Rectal smooth muscle tissue (tissue), 1 donor: ENCODE measurements at regions not wholly inside any gene's neighbourhood (a gene's known extent, or its start where the extent isn't known, plus 50 kb on each side); places are given as distances from the start of the nearest gene placed in this dataset.

ENCODE experiments used
- H3K27ac ChIP-seq: one replicate; pipeline ENCODE4 v1.7.0; 2013; ENCODE audit warnings: low read depth, low read length, inconsistent platforms
- H3K27me3 ChIP-seq: one replicate; pipeline ENCODE4 v1.7.0; 2013; ENCODE audit warnings: low read length; ENCODE audit not compliant: control insufficient read depth, insufficient read depth
- H3K36me3 ChIP-seq: one replicate; pipeline ENCODE4 v1.7.0; 2013; ENCODE audit warnings: low read length; ENCODE audit not compliant: control insufficient read depth, insufficient read depth
- H3K4me1 ChIP-seq: one replicate; pipeline ENCODE4 v1.7.0; 2013; ENCODE audit warnings: low read length; ENCODE audit not compliant: control insufficient read depth, insufficient read depth
- H3K4me3 ChIP-seq: one replicate; pipeline ENCODE4 v1.7.0; 2013; ENCODE audit warnings: low read length
- H3K9ac ChIP-seq: one replicate; pipeline ENCODE4 v1.7.0; 2013; ENCODE audit warnings: low read length

GRCh38 chr2:12607971-12608370 lies 108.8 kb upstream of the TRIB2 start:
- H3K9ac ChIP-seq: no peak overlapping the region
- peaks cover 6% of the 10 kb centered on the region for H3K4me1 ChIP-seq
- H3K27ac ChIP-seq: no peak overlapping the region
- no peaks in the 10 kb centered on the region for H3K27me3 ChIP-seq
- no peak overlapping the region for H3K4me3 ChIP-seq
- H3K36me3 ChIP-seq: no peaks in the 10 kb centered on the region

DNA sequence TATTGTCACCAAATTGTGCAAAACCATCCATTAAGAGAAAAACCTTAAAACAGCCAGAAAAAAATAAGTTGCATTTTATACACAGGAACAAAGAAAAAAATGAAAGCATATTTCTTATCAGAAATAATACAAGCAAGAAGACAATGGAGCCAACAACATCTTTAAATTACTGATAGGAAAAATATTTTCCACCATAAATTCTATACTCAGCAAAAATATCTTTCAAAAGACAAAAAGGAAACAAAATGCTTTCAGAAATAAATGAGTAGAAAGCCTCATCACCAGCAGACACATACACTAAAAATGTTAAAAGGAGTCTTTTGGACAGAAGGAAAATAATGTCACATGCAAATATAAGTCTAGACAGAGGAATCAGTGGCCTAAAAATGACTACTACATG lies 106.4 kb upstream of the TRIB2 start:
- Histone ChIP-seq H3K4me1 (peaks cover 6% of the 10 kb centered on the region), H3K9ac (no peak overlapping the region), H3K36me3 (no peaks in the 10 kb centered on the region), H3K27ac (no peak overlapping the region), H3K4me3 (no peak overlapping the region), H3K27me3 (no peaks in the 10 kb centered on the region)

- no peaks in the 10 kb centered on the region for H3K27me3 ChIP-seq
- no peaks in the 10 kb centered on the region for H3K4me1 ChIP-seq
- no peaks in the 10 kb centered on the region for H3K36me3 ChIP-seq
- no peak overlapping the region for H3K4me3 ChIP-seq
- H3K9ac ChIP-seq: no peak overlapping the region
- H3K27ac ChIP-seq: no peak overlapping the region
Measured at GRCh38 chr2:12612168-12612567, 104.6 kb upstream of the TRIB2 start.

DNA sequence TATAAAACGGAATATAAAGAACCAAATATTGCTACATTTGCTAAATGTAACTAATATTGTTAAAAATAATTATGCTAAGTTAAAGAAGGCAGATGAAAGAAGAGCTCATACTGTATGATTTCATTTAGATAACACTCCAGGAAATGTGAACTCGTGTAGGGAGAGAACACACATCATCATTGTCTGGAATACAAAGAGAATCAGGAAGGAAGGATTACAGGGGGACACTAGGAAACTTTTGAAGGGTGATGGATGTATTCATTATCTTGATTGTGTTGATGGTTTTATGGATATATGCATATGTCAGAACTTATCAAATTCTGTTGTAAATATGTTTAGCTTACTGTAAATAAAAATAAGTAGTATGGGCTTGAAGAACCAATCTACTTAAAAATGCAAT lies 104.1 kb upstream of the TRIB2 start:
- no peaks in the 10 kb centered on the region for H3K36me3 ChIP-seq
- H3K4me3 ChIP-seq: no peak overlapping the region
- H3K4me1 ChIP-seq: no peaks in the 10 kb centered on the region
- no peak overlapping the region for H3K27ac ChIP-seq
- no peak overlapping the region for H3K9ac ChIP-seq
- no peaks in the 10 kb centered on the region for H3K27me3 ChIP-seq

- Histone ChIP-seq H3K4me1 (no peaks in the 10 kb centered on the region), H3K9ac (no peak overlapping the region), H3K27ac (no peak overlapping the region), H3K36me3 (no peaks in the 10 kb centered on the region), H3K27me3 (no peaks in the 10 kb centered on the region), H3K4me3 (no peak overlapping the region)
Measured at GRCh38 chr2:12613137-12613835, 103.5 kb upstream of the TRIB2 start.

- Histone ChIP-seq H3K36me3 (no peaks in the 10 kb centered on the region), H3K4me1 (no peaks in the 10 kb centered on the region), H3K27ac (no peak overlapping the region), H3K27me3 (no peaks in the 10 kb centered on the region), H3K4me3 (no peak overlapping the region), H3K9ac (no peak overlapping the region)
Measured at GRCh38 chr2:12615509-12615908, 101.2 kb upstream of the TRIB2 start.

DNA sequence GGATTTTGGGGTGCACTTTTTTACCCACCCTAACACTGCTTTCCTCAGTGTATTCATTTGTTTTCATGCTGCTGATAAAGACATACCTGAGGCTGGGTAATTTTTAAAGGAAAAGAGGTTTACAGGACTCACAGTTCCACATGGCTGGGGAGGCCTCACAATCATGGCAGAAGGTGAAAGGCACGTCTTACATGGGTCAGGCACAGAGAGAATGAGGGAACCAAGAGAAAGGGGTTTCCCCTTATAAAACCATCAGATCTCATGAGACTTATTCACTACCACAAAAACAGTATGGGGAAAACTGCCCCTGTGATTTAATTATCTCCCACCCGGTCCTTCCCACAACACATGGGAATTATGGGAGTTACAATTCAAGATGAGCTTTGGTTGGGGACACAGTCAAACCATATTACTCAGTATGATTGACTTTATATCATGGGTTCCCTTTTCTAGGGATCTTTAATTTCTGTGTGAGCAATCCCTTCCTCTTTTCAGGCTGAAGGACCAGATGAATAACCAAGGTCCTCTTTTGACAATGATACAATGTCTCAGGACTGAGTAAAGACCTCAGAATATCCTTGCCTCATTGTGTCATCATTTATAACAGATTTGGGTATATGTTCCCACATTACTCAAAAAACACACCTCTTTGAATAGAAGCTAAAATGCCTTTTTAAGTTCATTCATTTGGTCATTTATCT lies 100.1 kb upstream of the TRIB2 start:
- no peak overlapping the region for H3K9ac ChIP-seq
- H3K27ac ChIP-seq: no peak overlapping the region
- H3K27me3 ChIP-seq: no peaks in the 10 kb centered on the region
- no peak overlapping the region for H3K4me3 ChIP-seq
- no peaks in the 10 kb centered on the region for H3K36me3 ChIP-seq
- H3K4me1 ChIP-seq: no peaks in the 10 kb centered on the region

DNA sequence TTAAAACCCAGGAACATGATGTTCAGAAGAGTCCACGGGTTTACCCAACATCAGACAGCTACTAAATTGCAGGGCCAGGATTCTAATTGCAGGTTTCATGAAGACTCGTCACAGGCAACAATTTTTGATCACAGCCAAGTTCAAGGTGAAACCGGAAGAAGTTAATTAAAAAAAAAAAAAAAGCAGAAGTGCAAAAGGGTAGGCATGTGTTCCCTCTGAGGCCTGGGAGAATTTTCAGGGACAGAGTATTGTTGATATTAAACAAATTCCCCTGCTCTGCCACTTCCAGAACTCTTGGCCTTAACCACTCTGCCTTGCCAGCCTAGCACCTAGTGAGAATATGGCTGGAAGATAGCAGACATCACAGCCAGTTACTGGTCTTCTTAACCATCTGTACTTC lies 99.4 kb upstream of the TRIB2 start:
- Histone ChIP-seq H3K36me3 (no peaks in the 10 kb centered on the region), H3K27ac (no peak overlapping the region), H3K4me1 (no peaks in the 10 kb centered on the region), H3K4me3 (no peak overlapping the region), H3K27me3 (no peaks in the 10 kb centered on the region), H3K9ac (no peak overlapping the region)

DNA sequence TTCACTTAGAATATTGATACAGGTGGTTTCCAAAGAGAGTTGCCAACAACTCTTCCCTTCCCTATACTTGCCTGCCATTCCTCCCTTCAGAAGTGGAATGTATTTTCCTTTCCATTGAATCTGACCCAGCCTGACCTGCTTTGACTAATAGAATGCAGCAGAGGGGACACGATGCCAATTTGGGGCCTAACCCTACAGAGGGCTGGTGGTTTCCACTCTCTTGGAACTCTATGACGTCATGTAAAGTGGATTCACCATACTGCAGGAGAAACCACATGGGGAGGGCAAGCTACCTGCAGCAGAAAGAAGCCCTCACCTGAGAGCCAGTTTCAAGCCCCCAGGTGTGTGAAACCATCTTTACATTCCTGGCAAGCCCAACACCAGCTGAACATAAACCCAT lies 98.9 kb upstream of the TRIB2 start:
- H3K4me3 ChIP-seq: no peak overlapping the region
- H3K27me3 ChIP-seq: no peaks in the 10 kb centered on the region
- H3K36me3 ChIP-seq: no peaks in the 10 kb centered on the region
- H3K27ac ChIP-seq: no peak overlapping the region
- H3K9ac ChIP-seq: no peak overlapping the region
- no peaks in the 10 kb centered on the region for H3K4me1 ChIP-seq

DNA sequence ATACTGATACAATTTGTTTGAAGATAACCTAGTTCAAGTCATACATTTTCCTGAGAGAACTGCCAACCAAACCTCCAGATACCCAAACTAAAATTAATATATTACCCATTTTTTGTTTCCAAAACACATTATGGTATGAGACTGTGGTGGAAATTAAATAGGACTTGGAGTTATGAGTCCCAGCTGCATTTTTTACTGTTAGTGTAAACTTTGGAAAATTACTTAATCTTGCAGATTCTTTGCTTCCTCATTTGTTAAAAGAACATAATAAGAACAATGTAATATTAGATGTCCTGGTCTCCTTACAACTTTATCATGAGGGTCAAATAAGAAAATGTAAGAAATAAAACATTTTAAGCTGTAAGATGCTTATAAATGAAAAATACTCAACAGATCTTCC lies 98.2 kb upstream of the TRIB2 start:
- H3K4me3 ChIP-seq: no peak overlapping the region
- H3K4me1 ChIP-seq: no peaks in the 10 kb centered on the region
- no peak overlapping the region for H3K9ac ChIP-seq
- H3K27ac ChIP-seq: no peak overlapping the region
- H3K27me3 ChIP-seq: no peaks in the 10 kb centered on the region
- no peaks in the 10 kb centered on the region for H3K36me3 ChIP-seq

GRCh38 chr2:12619975-12620374 lies 96.8 kb upstream of the TRIB2 start:
- no peaks in the 10 kb centered on the region for H3K27me3 ChIP-seq
- H3K4me1 ChIP-seq: no peaks in the 10 kb centered on the region
- H3K27ac ChIP-seq: no peak overlapping the region
- no peak overlapping the region for H3K4me3 ChIP-seq
- H3K9ac ChIP-seq: no peak overlapping the region
- H3K36me3 ChIP-seq: no peaks in the 10 kb centered on the region

- Histone ChIP-seq H3K4me1 (no peaks in the 10 kb centered on the region), H3K27ac (no peak overlapping the region), H3K27me3 (no peaks in the 10 kb centered on the region)
Measured at GRCh38 chr2:12620759-12621158, 96.0 kb upstream of the TRIB2 start.

GRCh38 chr2:12623051-12623450 lies 93.7 kb upstream of the TRIB2 start:
- Histone ChIP-seq H3K36me3 (no peaks in the 10 kb centered on the region), H3K4me3 (no peak overlapping the region), H3K4me1 (no peaks in the 10 kb centered on the region), H3K27me3 (no peaks in the 10 kb centered on the region), H3K9ac (no peak overlapping the region), H3K27ac (no peak overlapping the region)

More at GRCh38 chr2:12620759-12621158, 96.0 kb upstream of the TRIB2 start:
- Histone ChIP-seq H3K36me3 (no peaks in the 10 kb centered on the region), H3K9ac (no peak overlapping the region), H3K4me3 (no peak overlapping the region)
